SK-N-SH treated with all-trans-retinoic acid at 6 μM for 48 hours (cell line): ENCODE measurements at regions not wholly inside any gene's neighbourhood (a gene's known extent, or its start where the extent isn't known, plus 50 kb on each side); places are given as distances from the start of the nearest gene placed in this dataset.

Source experiments
- CREB5 ChIP-seq: fragments of 250-450 bp; sonication (Bioruptor Pico); IDR thresholded peaks from 2 replicates; pipeline ENCODE4 v1.5.1; 2020; ENCODE audit warnings: low read depth, mild to moderate bottlenecking, moderate library complexity
- ESRRG ChIP-seq: fragments of 250-450 bp; sonication (Bioruptor Pico); IDR thresholded peaks from 2 replicates; pipeline ENCODE4 v1.6.1; 2021; ENCODE audit warnings: mild to moderate bottlenecking
- PATZ1 ChIP-seq: fragments of 250-450 bp; sonication (Bioruptor Pico); IDR thresholded peaks from 2 replicates; pipeline ENCODE4 v1.8.0; 2020; ENCODE audit warnings: mild to moderate bottlenecking, moderate library complexity, borderline replicate concordance
- SNAI2 ChIP-seq: fragments of 250-450 bp; sonication (Bioruptor Pico); IDR thresholded peaks from 2 replicates; pipeline ENCODE4 v1.5.0; 2020; ENCODE audit warnings: mild to moderate bottlenecking, moderate library complexity
- TCF4 ChIP-seq: fragments of 250-450 bp; sonication (Bioruptor Pico); IDR thresholded peaks from 2 replicates; pipeline ENCODE4 v1.8.0; 2021; ENCODE audit warnings: mild to moderate bottlenecking, moderate library complexity, borderline replicate concordance
- ZNF70 ChIP-seq: fragments of 450-650 bp; formaldehyde crosslinking; IDR thresholded peaks from 2 replicates; pipeline ENCODE4 v1.5.0; 2020; ENCODE audit warnings: mild to moderate bottlenecking, moderate library complexity

GRCh38 chrX:39805022-39805421 lies 292.7 kb downstream of the BCOR start:
- TF ChIP-seq ESRRG (CRISPR knock-in tag) (no peak), TCF4 (CRISPR knock-in tag) (no peak), SNAI2 (CRISPR knock-in tag) (no peak), ZNF70 (CRISPR knock-in tag) (no peak), PATZ1 (CRISPR knock-in tag) (no peak), CREB5 (CRISPR knock-in tag) (no peak)
